ENCODE measurements at regions not wholly inside any gene's neighbourhood (a gene's known extent, or its start where the extent isn't known, plus 50 kb on each side); places are given as distances from the start of the nearest gene placed in this dataset.
A peak's percentile ranks its signal among the peaks of the same experiment; 100 is the strongest.

DNA sequence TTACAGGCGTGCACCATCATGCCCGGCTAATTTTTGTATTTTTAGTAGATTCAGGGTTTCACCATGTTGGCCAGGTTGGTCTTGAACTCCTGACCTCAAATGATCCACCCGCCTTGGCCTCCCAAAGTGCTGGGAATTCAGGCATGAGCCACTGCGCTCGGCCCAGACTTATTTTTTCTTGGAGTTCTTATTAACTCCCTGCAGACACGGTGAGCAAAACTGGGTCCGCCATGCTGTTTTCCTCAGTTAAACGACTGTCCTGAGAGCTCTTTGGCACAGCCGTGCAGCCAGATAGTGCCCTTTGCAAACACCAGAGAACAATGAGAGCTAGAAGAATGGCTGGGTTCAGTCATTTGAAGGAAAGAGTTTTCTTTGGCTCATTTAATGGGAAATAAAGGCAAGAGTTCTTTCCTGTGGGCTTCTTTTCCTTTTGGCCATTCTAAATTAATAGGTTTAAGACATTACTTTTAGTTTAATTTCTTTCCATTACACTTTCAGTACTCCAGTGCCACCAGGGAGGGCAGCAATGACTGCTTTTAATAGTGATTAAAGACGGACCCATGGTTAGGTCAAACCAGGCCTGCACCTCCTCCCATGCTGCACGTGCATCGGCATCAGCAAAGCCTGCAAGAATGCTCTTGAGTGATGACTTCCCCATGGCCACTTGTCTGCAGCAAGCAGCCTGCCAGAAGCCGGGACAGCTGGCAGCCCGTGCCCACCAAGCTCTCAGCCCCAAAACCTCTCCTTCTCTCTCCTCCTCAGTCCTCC lies 60.7 kb downstream of the VCPKMT start:
- no peak for ATAC-seq
- no peak for FAIRE-seq
- Histone ChIP-seq H3K27ac (no peak overlapping the region), H3K4me3 (no peak overlapping the region), H3K4me2 (no peak overlapping the region), H3K4me1 (peaks cover 9% of the 10 kb centered on the region), H3K9me3 (no peaks in the 10 kb centered on the region)
- ChIA-PET POLR2A (no interaction called here), CTCF (interaction anchor here (1.0 to 1.3 kb wide), 2 partner anchors 15 to 175 kb away, joined by 3 to 5 read pairs; no protein-coding TSS in a partner anchor)
- TF ChIP-seq RAD21 (conservative IDR thresholded peaks at IDR 0.05 in 1 of 2, IDR thresholded peaks at IDR 0.05 in 1 of 2) (0 out of 5 replicates have a peak, but pooled peaks of 1 of the 2 experiments have one; percentile 8), RFX5 (IDR thresholded peaks at IDR 0.05) (no peak)
- WGBS (ENCODE audit: missing lambda C conversion rate) = 85% methylated on average over 14 of the region's 14 CpGs
- no peak for DNase-seq (ENCODE audit: low read depth in 1 of 2, low spot score in 1 of 2)

DNA sequence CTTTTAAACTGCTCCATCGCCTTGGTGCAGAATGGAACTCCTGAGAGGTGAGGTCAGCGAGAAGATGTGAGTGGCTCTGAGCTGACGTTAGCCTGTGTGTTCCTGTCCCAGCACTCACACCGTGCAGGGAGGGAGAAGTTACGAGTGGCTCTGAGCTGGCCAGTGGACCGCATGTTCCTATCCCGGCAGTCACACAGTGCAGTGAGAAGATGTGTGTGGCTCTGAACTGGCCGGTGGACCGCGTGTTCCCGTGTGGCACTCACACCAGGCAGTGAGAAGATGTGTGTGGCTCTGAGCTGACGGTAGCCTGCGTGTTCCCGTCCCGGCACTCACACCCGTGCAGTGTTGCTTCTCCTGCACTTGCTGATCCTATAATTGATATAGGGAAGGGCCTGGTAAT lies 59.9 kb downstream of the VCPKMT start:
- ChIA-PET POLR2A (no interaction called here), CTCF (interaction anchor here (0.7 to 1.3 kb wide), 4 partner anchors 15 to 176 kb away, joined by 3 to 5 read pairs (median 4); no protein-coding TSS in a partner anchor)
- WGBS (ENCODE audit: missing lambda C conversion rate) = 90% methylated on average over 16 of the region's 16 CpGs
- DNase-seq (ENCODE audit: low read depth in 1 of 2, low spot score in 1 of 2) (no peak), ATAC-seq (no peak), FAIRE-seq (no peak)
- Histone ChIP-seq H3K4me3 (no peak overlapping the region), H3K9me3 (no peaks in the 10 kb centered on the region), H3K4me2 (no peak overlapping the region), H3K4me1 (peaks cover 17% of the 10 kb centered on the region), H3K27ac (peak overlapping the region in 1 of 2 experiments; percentile 37; a peak in 1 of 6 replicates)
- no peak for TF ChIP-seq FOXS1 (CRISPR knock-in tag; IDR thresholded peaks at IDR 0.05)

DNA sequence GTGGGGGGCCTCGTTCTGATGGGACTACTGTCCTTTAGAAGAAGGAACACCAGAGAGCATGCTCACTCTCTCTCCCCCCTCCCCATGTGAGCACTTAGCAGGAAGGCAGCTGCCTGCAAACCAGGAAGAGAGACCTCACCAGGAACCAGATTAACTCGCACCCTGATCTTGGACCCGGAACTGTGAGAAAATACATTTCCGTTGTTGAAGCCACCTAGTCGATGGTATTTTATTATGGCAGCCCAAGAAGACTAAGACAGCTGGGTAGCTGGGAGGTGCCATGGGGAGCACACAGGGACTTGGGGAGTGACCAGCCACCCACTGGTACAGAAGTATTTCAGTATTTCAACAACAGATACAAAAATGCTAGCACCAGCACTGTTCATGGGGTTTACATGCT lies 59.0 kb downstream of the VCPKMT start:
- H3K27ac ChIP-seq = peak overlapping the region in 1 of 2 experiments; percentile 32; a peak in 2 of 6 replicates

GRCh38 chr14:50058113-50058512 lies 58.3 kb downstream of the VCPKMT start:
- 93% methylated on average over 1 of the region's 1 CpG for WGBS (ENCODE audit: missing lambda C conversion rate)
- Histone ChIP-seq H3K4me1 (peaks cover 34% of the 10 kb centered on the region), H3K27ac (peak overlapping the region in 1 of 2 experiments; percentile 32; a peak in 3 of 6 replicates), H3K9me3 (no peaks in the 10 kb centered on the region), H3K4me3 (no peak overlapping the region), H3K4me2 (no peak overlapping the region)
- DNase-seq (ENCODE audit: low read depth in 1 of 2, low spot score in 1 of 2) = no peak
- no peak for ATAC-seq
- ChIA-PET CTCF (no interaction called here), POLR2A (no interaction called here)
- TF ChIP-seq MYC (IDR thresholded peaks at IDR 0.05; ENCODE audit: borderline replicate concordance, low read length) = no peak
- no peak for TF ChIP-seq POLR2AphosphoS2 (conservative IDR thresholded peaks at IDR 0.05; ENCODE audit: low read length)
- TF ChIP-seq ZC3H11A (IDR thresholded peaks at IDR 0.05) = no peak
- no peak for TF ChIP-seq HOXA7 (CRISPR knock-in tag; IDR thresholded peaks at IDR 0.05)
- no peak for TF ChIP-seq JUN (IDR thresholded peaks at IDR 0.05)
- no peak for TF ChIP-seq HES2 (IDR thresholded peaks at IDR 0.05)
- no peak for TF ChIP-seq BHLHE40 (IDR thresholded peaks at IDR 0.05; ENCODE audit: low read depth, low read length)
- FAIRE-seq = no peak

More for the DNA sequence above, 59.0 kb downstream of the VCPKMT start:
- peaks cover 26% of the 10 kb centered on the region for H3K4me1 ChIP-seq
- ATAC-seq (no peak), FAIRE-seq (no peak), DNase-seq (ENCODE audit: low read depth in 1 of 2, low spot score in 1 of 2) (no peak)
- H3K4me2 ChIP-seq = no peak overlapping the region
- POLR2A ChIA-PET = no interaction called here
- no peak for TF ChIP-seq ATOH8 (CRISPR knock-in tag; IDR thresholded peaks at IDR 0.05; ENCODE audit: low read depth)
- no peak for TF ChIP-seq POLR2AphosphoS2 (conservative IDR thresholded peaks at IDR 0.05; ENCODE audit: low read length)
- no peak for TF ChIP-seq ESRRA (IDR thresholded peaks at IDR 0.05; ENCODE audit: borderline replicate concordance, low read length)
- no peak for TF ChIP-seq CBX8 (IDR thresholded peaks at IDR 0.05)
- CTCF ChIA-PET = interaction anchor here (0.5 to 1.3 kb wide), 2 partner anchors 48 to 200 kb away, joined by 3 to 5 read pairs; no protein-coding TSS in a partner anchor
- no peak overlapping the region for H3K4me3 ChIP-seq
- WGBS (ENCODE audit: missing lambda C conversion rate) = 71% methylated on average over 5 of the region's 5 CpGs
- H3K9me3 ChIP-seq = no peaks in the 10 kb centered on the region

Small RNAs in the stretch of these regions (small RNA-seq; reads per million reads assigned to genes)
- 0 reads per million in 6 experiments for gene MIR6076

Data from A549 (cell line).